Adrenal gland (tissue), 9 donors: ENCODE measurements at regions not wholly inside any gene's neighbourhood (a gene's known extent, or its start where the extent isn't known, plus 50 kb on each side); places are given as distances from the start of the nearest gene placed in this dataset.

Experiments
- DNase-seq, 7 donors: peaks; one replicate each; pipeline ENCODE4 v3.0.0-alpha.2; 2019 to 2020
- H3K27ac ChIP-seq, 5 donors: fragments of 200-600 bp; sonication (generic) in 4 of 5; 1 replicate in 3 of 5; 2 replicates in 2 of 5; pipeline versions ENCODE4 v1.5.1 to v1.8.0; 2016 to 2020; ENCODE audit warnings: mild to moderate bottlenecking in 1 of 5
- H3K27me3 ChIP-seq: fragments of 200-600 bp; 2 replicates; pipeline ENCODE4 v1.8.0; 2021
- H3K36me3 ChIP-seq, 2 donors: fragments of 200-600 bp; replicated peaks in 1 of 2; 1 replicate in 1 of 2; 2 replicates in 1 of 2; pipeline versions ENCODE4 v1.5.1 to v1.8.0; 2018 to 2022
- H3K4me1 ChIP-seq, 2 donors: fragments of 200-600 bp; replicated peaks in 1 of 2; 1 replicate in 1 of 2; 2 replicates in 1 of 2; pipeline versions ENCODE4 v1.5.1 to v1.8.0; 2018 to 2021
- H3K4me3 ChIP-seq, 4 donors: fragments of 200-600 bp; sonication (generic) in 3 of 4; one replicate each; pipeline ENCODE4 v1.5.1; 2016 to 2018
- H3K9me3 ChIP-seq, 3 donors: fragments of 200-600 bp; sonication (generic) in 1 of 3; replicated peaks in 1 of 3; 1 replicate in 2 of 3; 2 replicates in 1 of 3; pipeline versions ENCODE4 v1.5.1 to v1.8.0; 2016 to 2021
- POLR2A ChIP-seq, 2 donors: fragments of 450-650 bp; IDR thresholded peaks; one replicate each; pipeline ENCODE4 v1.6.1; 2017; ENCODE audit warnings: antibody characterized with exemption in 2 of 2, mild to moderate bottlenecking in 2 of 2, moderate library complexity in 1 of 2
- WGBS, 4 donors: extraction: QIAGEN DNeasy Blood & Tissue Kit in 2 of 4; methylation state at CpG; one replicate each; pipeline versions ENCODE4 v1.1.5 to v1.1.7; 2013 to 2017; 5-methylcytosine and 5-hydroxymethylcytosine counted together
- intact Hi-C, 2 donors: fragments of 100-400 bp; cut with DNase I; formaldehyde crosslinking; loops; one replicate each; pipeline versions ENCODE4 v1.14.1 to v1.15.0; 2022 to 2023
- TF ChIP-seq, protein P1 (sequence below), 6 experiments: fragments of 450-650 bp in 4 of 6; fragments of 200-600 bp in 2 of 6; sonication (generic) in 1 of 6; IDR thresholded peaks; 1 replicate in 5 of 6; 2 replicates in 1 of 6; pipeline versions ENCODE4 v1.5.1 to v1.8.0; 2016 to 2021; ENCODE audit warnings: antibody characterized with exemption in 6 of 6, mild to moderate bottlenecking in 2 of 6, moderate library complexity in 1 of 6
- donor health status: healthy with polysubstance abuse.
- donor health status: Bipolar disorder and iron deficiency.
- donor health status: DM: yes; HTN: yes; CAD: no.
- donor health status: DM: no; HTN: no; CAD: no.
- donor health status: DM: no; HTN: no; CAD: no.

GRCh38 chr4:163702736-163703135 lies 208.2 kb downstream of the TMA16 start:
- intact Hi-C loops: no loop called here
- WGBS, 4 donors: 62 to 77% (median 72%) methylated on average over 4 of the region's 4 CpGs

GRCh38 chr4:163703251-163703650 lies 208.8 kb downstream of the TMA16 start:
- no peaks in the 10 kb centered on the region for H3K36me3 ChIP-seq
- no peak overlapping the region for H3K4me3 ChIP-seq
- no peaks in the 10 kb centered on the region for H3K4me1 ChIP-seq
- TF ChIP-seq, protein P1, sequence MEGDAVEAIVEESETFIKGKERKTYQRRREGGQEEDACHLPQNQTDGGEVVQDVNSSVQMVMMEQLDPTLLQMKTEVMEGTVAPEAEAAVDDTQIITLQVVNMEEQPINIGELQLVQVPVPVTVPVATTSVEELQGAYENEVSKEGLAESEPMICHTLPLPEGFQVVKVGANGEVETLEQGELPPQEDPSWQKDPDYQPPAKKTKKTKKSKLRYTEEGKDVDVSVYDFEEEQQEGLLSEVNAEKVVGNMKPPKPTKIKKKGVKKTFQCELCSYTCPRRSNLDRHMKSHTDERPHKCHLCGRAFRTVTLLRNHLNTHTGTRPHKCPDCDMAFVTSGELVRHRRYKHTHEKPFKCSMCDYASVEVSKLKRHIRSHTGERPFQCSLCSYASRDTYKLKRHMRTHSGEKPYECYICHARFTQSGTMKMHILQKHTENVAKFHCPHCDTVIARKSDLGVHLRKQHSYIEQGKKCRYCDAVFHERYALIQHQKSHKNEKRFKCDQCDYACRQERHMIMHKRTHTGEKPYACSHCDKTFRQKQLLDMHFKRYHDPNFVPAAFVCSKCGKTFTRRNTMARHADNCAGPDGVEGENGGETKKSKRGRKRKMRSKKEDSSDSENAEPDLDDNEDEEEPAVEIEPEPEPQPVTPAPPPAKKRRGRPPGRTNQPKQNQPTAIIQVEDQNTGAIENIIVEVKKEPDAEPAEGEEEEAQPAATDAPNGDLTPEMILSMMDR (IDR thresholded peaks at IDR 0.05): no peak
- no peak for TF ChIP-seq POLR2A (IDR thresholded peaks at IDR 0.05)
- no peak for DNase-seq
- H3K27me3 ChIP-seq: no peaks in the 10 kb centered on the region
- H3K27ac ChIP-seq: no peak overlapping the region
- WGBS, 4 donors: 19 to 36% (median 26%) methylated on average over 1 of the region's 1 CpG
- intact Hi-C loops: no loop called here
- H3K9me3 ChIP-seq: peaks cover 0 to 10% (median 0%) of the 10 kb centered on the region in 3 donors

More at GRCh38 chr4:163702736-163703135, 208.2 kb downstream of the TMA16 start:
- H3K27ac ChIP-seq: no peak overlapping the region
- H3K4me3 ChIP-seq: no peak overlapping the region
- H3K27me3 ChIP-seq: no peaks in the 10 kb centered on the region
- H3K36me3 ChIP-seq: no peaks in the 10 kb centered on the region
- peaks cover 0 to 10% (median 0%) of the 10 kb centered on the region in 3 donors for H3K9me3 ChIP-seq
- TF ChIP-seq POLR2A (IDR thresholded peaks at IDR 0.05): no peak
- TF ChIP-seq, protein P1 (IDR thresholded peaks at IDR 0.05): no peak
- DNase-seq: no peak
- H3K4me1 ChIP-seq: no peaks in the 10 kb centered on the region

- no peak overlapping the region for H3K27ac ChIP-seq
- intact Hi-C loops: no loop called here
- no peak for TF ChIP-seq POLR2A (IDR thresholded peaks at IDR 0.05)
- TF ChIP-seq, protein P1 (IDR thresholded peaks at IDR 0.05): no peak
- H3K4me1 ChIP-seq: no peaks in the 10 kb centered on the region
- H3K36me3 ChIP-seq: no peaks in the 10 kb centered on the region
- H3K4me3 ChIP-seq: no peak overlapping the region
- DNase-seq: no peak
- H3K9me3 ChIP-seq: peaks cover 0 to 10% (median 0%) of the 10 kb centered on the region in 3 donors
- H3K27me3 ChIP-seq: no peaks in the 10 kb centered on the region
Measured at GRCh38 chr4:163707873-163708272, 213.4 kb downstream of the TMA16 start.

DNA sequence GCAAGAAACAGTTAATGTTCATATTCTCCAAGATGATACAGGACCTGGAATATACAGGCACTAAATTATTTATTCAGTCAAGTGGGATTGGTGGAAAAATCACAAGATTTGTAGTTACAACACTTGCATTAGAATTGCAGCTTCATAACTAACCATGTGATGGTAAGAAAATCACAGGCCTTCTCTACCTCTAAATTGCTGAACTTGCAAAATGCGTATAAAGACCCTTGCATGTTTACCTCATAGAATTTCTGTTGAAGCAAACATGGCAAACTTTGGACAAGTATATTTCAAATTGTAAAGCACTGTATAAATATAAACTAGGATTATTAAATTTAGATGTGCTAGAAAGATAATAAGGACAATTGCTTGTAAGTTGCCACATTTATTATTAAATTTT lies 215.1 kb downstream of the TMA16 start:
- Histone ChIP-seq H3K36me3 (no peaks in the 10 kb centered on the region), H3K9me3 (peaks cover 0 to 6% (median 0%) of the 10 kb centered on the region in 3 donors), H3K27ac (no peak overlapping the region), H3K4me3 (no peak overlapping the region), H3K27me3 (no peaks in the 10 kb centered on the region), H3K4me1 (no peaks in the 10 kb centered on the region)
- intact Hi-C loops: no loop called here
- WGBS, 4 donors: 92 to 100% (median 95%) methylated on average over 1 of the region's 1 CpG
- TF ChIP-seq, protein P1 (IDR thresholded peaks at IDR 0.05): no peak
- no peak for TF ChIP-seq POLR2A (IDR thresholded peaks at IDR 0.05)
- no peak for DNase-seq
